Activated naive CD4-positive, alpha-beta T cell treated with anti-CD3 and anti-CD28 coated beads for 36 hours (primary cell): ENCODE measurements at regions not wholly inside any gene's neighbourhood (a gene's known extent, or its start where the extent isn't known, plus 50 kb on each side); places are given as distances from the start of the nearest gene placed in this dataset.

Source experiments
- CTCF ChIA-PET: fragments of 350-600 bp; sonication (Branson Sonifier 250); formaldehyde crosslinking; loops from one replicate; lab custom pipeline; 2021; ENCODE audit warnings: antibody characterized with exemption; lab: Charles Lee
- DNase-seq: peaks from one replicate; pipeline ENCODE4 v3.0.0-alpha.2; 2020
- H3K27ac Mint-ChIP-seq: one replicate; pipeline ENCODE4 v1.8.0; 2021; ENCODE audit warnings: mild to moderate bottlenecking, mixed read lengths
- H3K27me3 Mint-ChIP-seq: one replicate; pipeline ENCODE4 v1.8.0; 2021; ENCODE audit warnings: low read depth, mixed read lengths
- H3K36me3 Mint-ChIP-seq: one replicate; pipeline ENCODE4 v1.8.0; 2021; ENCODE audit warnings: low read depth, mixed read lengths
- H3K4me1 Mint-ChIP-seq: one replicate; pipeline ENCODE4 v1.8.0; 2021; ENCODE audit warnings: low read depth, mixed read lengths
- H3K4me3 Mint-ChIP-seq: one replicate; pipeline ENCODE4 v1.8.0; 2021; ENCODE audit warnings: mild to moderate bottlenecking, moderate library complexity, mixed read lengths
- H3K9me3 Mint-ChIP-seq: one replicate; pipeline ENCODE4 v1.8.0; 2021; ENCODE audit warnings: mixed read lengths
- intact Hi-C: fragments of 100-400 bp; cut with micrococcal nuclease; formaldehyde crosslinking; loops from one replicate; pipeline ENCODE4 v1.15.1; 2023

DNA sequence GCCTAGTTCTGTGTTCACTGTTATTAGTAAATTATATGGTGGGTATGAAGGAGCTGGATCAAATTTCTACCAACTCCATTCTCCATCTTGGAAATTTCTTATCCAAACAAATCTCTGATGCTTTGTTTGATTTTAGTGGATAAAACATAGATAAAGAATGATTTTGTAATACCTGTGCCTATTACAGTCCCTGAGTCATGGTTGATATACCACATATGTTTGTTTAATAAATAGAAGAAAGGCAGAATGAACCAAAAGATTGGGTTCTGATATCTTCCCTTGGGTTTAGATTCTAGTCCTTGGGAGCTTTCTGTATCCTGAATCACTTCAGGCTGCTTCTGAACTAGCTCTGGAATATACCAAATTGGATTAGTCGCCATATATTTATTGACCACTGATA lies 203.6 kb downstream of the PDCD6IP start:
- no peaks in the 10 kb centered on the region for H3K9me3 Mint-ChIP-seq
- CTCF ChIA-PET = no interaction called here

DNA sequence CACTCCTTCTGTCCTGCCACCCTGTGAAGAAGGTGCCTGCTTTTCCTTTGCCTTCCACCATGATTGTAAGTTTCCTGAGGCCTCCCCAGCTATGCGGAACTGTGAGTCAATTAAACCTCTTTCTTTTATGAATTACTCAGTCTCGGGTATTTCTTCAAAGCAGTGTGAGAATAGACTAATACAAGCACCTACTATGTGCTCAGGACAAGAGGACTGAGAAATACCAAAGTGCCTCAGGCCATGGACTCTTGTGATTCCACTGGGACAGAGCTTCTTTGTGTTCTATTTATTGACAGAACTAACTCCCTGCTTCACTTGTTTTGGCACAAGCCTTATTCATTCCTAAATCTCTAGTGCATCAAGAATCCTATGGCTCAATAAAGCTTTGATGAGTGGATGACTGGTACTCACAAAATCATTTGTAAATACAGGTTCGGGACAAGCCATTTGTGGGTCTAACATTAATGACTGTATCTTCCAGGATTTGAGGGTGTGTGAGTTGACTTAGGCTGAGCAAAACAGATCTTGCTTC lies 204.2 kb downstream of the PDCD6IP start:
- CTCF ChIA-PET = interaction anchor here (0.6 kb wide), 1 partner anchor 1189 kb away, joined by 4 read pairs; no protein-coding TSS in a partner anchor
- no peaks in the 10 kb centered on the region for H3K27me3 Mint-ChIP-seq
- H3K27ac Mint-ChIP-seq = no peak overlapping the region

More for the DNA sequence above, 203.6 kb downstream of the PDCD6IP start:
- Mint-ChIP-seq H3K27ac (no peak overlapping the region), H3K36me3 (no peaks in the 10 kb centered on the region), H3K27me3 (no peaks in the 10 kb centered on the region), H3K4me3 (no peak overlapping the region), H3K4me1 (peaks cover 4% of the 10 kb centered on the region)
- DNase-seq = no peak
- intact Hi-C loops = no loop called here

DNA sequence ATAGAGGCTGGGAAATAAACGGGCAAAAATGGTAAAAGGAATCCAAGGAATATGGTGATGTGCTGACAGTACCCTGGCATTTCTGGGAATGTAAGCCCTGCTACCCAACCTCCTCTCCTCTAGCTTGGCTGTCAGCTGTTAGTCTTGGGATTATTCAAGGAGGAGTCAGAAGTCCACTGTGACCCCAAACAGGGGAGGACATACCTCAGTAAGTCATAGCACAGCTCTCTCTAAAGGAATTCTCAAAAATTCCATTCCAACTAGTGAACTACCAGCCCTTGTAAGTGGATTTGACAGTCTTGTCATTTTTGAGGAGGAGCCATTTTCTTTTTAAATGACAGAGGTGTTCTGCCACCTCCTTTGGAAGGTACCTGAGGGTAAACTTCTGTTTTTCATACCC lies 207.5 kb downstream of the PDCD6IP start:
- H3K27me3 Mint-ChIP-seq = no peaks in the 10 kb centered on the region
- CTCF ChIA-PET = interaction anchor here (1.0 to 2.0 kb wide), 2 partner anchors 10 to 13 kb away, joined by 3 to 7 read pairs; no protein-coding TSS in a partner anchor
- no peak overlapping the region for H3K4me3 Mint-ChIP-seq
- H3K27ac Mint-ChIP-seq = no peak overlapping the region
- H3K4me1 Mint-ChIP-seq = peaks cover 4% of the 10 kb centered on the region
- H3K36me3 Mint-ChIP-seq = no peaks in the 10 kb centered on the region
- intact Hi-C loops = no loop called here
- no peaks in the 10 kb centered on the region for H3K9me3 Mint-ChIP-seq
- no peak for DNase-seq

More for the DNA sequence above, 204.2 kb downstream of the PDCD6IP start:
- Mint-ChIP-seq H3K9me3 (no peaks in the 10 kb centered on the region), H3K4me1 (peaks cover 4% of the 10 kb centered on the region), H3K36me3 (no peaks in the 10 kb centered on the region), H3K4me3 (no peak overlapping the region)
- intact Hi-C loops = no loop called here
- DNase-seq = no peak

DNA sequence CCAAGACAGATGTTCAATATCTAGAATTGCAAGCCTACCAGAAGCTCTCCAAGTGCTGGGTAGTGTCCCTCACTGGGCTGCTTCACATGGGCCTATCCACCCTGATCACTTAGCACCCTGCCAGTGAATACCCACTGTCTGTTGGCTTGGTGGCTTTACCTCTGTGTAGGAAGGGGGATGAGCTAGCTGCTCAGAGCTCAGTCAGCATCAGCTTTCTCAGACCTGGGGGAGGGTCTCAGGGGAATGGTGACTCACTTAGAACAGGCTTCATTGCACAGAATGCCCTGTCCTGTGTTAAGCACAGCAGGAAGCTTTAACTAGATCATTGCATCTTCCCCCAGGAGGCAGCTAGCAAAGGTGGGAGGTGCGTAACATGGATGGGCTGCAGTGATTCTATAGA lies 209.8 kb downstream of the PDCD6IP start:
- Mint-ChIP-seq H3K36me3 (no peaks in the 10 kb centered on the region), H3K4me1 (peaks cover 4% of the 10 kb centered on the region), H3K27me3 (no peaks in the 10 kb centered on the region), H3K9me3 (no peaks in the 10 kb centered on the region), H3K4me3 (no peak overlapping the region), H3K27ac (no peak overlapping the region)
- CTCF ChIA-PET = interaction anchor here (2.0 kb wide), 1 partner anchor 8 kb away, joined by 7 read pairs; no protein-coding TSS in a partner anchor
- no peak for DNase-seq
- intact Hi-C loops = no loop called here

DNA sequence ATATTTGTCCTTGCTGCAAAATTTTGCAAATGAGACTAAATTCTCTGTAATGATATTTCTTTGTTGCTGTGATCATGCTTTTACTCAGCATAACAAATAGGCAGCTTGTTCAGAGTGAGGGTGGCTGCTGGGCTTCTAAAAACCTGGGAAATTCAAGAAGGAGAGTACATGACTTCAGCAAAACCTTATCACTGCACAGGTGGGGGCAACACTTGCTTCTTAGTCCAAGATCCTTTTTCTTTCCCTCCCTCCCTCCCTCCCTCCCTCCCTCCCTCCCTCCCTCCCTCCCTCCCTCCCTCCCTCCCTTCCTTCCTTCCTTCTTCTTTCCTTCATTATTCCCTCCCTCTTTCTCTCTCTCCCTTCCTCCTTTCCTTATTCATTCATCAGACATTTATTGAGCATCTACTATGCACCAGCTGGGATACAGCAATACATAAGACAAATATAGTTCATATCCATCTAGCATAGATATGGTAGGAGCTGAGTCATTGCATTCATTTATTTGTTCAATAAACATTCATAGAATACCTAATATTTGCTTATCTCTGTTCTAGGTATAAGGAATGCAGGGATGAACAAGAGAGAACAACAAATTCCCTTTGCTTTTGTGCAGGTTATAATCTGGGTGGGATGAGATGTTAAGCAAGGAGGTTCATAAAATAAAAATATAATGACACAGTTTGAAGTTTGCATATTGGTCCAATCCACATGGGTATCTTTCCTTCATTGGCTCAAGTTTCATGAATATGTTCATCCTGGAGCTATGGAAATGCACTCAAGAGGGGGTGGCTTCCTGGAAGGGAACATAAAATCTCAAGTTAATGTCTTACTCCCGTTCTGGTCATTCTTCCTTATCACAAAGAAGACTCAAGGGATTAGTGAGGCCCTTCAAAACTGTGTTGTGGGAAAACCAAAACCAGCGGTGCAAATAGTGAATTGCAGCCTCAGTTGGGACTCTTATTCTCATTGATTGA lies 210.7 kb downstream of the PDCD6IP start:
- Mint-ChIP-seq H3K9me3 (no peaks in the 10 kb centered on the region), H3K27ac (no peak overlapping the region), H3K4me1 (no peaks in the 10 kb centered on the region), H3K27me3 (no peaks in the 10 kb centered on the region), H3K36me3 (no peaks in the 10 kb centered on the region), H3K4me3 (no peak overlapping the region)
- CTCF ChIA-PET = no interaction called here
- intact Hi-C loops = no loop called here
- DNase-seq = no peak

DNA sequence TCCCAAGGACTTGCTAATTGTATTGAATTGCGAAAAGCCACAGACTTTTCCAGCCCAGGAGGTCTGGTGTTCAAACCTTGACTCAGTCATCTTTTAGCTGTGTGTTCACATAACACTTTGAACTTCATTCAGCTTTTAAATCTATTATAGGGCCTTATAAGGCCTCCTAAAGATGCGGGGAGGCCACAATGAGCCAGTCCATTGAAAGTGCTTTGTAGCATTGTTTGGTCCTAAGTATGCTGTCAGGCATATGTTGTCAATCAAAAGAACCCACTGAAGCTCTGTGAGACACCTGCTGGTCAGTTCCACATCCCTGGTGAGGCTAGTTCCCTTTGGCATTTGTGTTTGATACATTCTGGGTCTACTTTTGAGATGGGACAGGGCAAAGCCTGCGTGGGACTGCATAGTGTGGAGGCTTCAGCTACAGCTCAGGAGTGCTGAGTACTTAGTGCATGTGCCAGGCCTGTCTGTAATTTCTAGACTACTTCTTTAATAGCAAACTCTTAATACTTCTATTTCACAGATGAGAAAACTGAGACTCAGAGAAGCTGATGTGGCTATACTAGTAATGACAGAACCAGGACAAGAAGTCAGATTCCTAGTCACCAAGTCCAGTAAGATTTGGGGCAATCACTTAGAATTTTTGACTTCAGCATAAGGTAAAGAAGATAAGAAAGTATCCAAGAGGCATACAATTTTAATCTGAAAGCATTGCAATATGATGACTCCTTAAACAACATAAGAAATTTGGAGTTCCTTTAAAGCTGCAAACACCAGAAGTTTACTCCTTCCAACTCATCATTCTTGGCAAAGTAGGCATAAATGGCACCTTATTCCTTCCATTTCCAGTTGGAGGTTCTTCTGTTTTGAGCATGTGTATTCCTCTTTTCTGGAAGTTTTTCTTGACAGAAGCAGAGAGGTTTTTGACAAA lies 213.0 kb downstream of the PDCD6IP start:
- no peaks in the 10 kb centered on the region for H3K4me1 Mint-ChIP-seq
- H3K9me3 Mint-ChIP-seq = no peaks in the 10 kb centered on the region
- intact Hi-C loops = no loop called here
- H3K4me3 Mint-ChIP-seq = no peak overlapping the region
- DNase-seq = no peak
- H3K27ac Mint-ChIP-seq = no peak overlapping the region
- CTCF ChIA-PET = interaction anchor here (0.6 to 1.3 kb wide), 2 partner anchors 128 to 1142 kb away, joined by 3 to 5 read pairs; no protein-coding TSS in a partner anchor
- no peaks in the 10 kb centered on the region for H3K36me3 Mint-ChIP-seq
- H3K27me3 Mint-ChIP-seq = no peaks in the 10 kb centered on the region

DNA sequence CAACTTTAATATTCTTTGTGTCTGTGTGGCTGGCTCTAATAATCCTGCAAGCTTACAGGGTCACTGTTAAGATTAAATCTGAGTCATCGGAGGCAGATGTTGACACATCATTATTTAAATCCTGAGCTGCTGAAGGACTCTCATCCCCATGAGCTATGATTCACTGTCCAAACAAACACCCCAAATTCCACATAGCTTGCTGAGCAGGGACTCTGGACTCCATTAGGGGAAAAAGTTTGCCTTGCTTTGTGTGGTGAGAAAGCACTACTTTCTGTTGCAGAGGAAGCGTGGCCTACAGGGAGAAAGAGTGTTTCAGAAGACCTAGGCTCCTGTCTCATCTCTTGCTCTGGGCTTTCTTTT lies 213.7 kb downstream of the PDCD6IP start:
- H3K36me3 Mint-ChIP-seq = no peaks in the 10 kb centered on the region
- no peak for DNase-seq
- H3K27me3 Mint-ChIP-seq = no peaks in the 10 kb centered on the region
- no peak overlapping the region for H3K27ac Mint-ChIP-seq
- no peaks in the 10 kb centered on the region for H3K9me3 Mint-ChIP-seq
- CTCF ChIA-PET = no interaction called here
- no peak overlapping the region for H3K4me3 Mint-ChIP-seq
- H3K4me1 Mint-ChIP-seq = peaks cover 6% of the 10 kb centered on the region
- intact Hi-C loops = no loop called here

DNA sequence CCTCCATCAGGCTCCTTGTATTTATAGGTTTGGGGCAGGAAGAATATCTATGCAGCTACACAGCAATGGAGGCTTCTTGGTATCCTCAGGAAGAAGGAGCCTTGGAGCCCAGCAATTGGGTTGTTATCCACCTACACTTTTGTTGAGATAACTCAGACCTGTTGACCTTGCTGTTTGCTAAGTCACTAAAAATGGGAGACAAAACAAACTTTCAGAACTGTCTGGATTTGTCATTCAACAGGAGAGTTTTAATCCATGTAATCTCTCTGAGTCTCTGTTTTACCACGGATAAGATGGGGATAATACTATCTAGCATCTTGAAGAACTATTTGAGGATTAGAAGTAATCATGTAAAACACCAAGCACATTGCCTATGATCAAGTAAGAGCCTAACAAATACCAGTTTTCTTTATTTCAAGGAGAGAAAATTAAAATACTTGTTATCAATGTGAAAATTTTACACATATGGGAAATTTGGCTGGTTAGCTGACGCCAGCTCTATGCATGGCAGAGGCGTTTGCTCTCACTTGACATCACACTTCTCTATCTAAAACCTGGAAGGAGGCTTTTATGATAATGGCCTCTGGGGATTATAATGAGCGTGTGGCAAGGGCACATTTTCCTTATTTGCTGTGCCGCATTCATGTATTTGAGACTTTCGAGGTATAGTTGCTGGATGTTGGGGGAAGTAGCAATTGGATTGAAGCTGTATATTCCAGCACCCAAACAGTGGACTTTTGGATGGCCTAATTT lies 215.6 kb downstream of the PDCD6IP start:
- CTCF ChIA-PET = interaction anchor here (0.8 kb wide), 1 partner anchor 99 kb away, joined by 3 read pairs; no protein-coding TSS in a partner anchor
- H3K4me1 Mint-ChIP-seq = peaks cover 20% of the 10 kb centered on the region
- H3K36me3 Mint-ChIP-seq = no peaks in the 10 kb centered on the region
- no peaks in the 10 kb centered on the region for H3K9me3 Mint-ChIP-seq
- H3K4me3 Mint-ChIP-seq = no peak overlapping the region
- DNase-seq = no peak
- no peaks in the 10 kb centered on the region for H3K27me3 Mint-ChIP-seq
- intact Hi-C loops = no loop called here
- no peak overlapping the region for H3K27ac Mint-ChIP-seq

DNA sequence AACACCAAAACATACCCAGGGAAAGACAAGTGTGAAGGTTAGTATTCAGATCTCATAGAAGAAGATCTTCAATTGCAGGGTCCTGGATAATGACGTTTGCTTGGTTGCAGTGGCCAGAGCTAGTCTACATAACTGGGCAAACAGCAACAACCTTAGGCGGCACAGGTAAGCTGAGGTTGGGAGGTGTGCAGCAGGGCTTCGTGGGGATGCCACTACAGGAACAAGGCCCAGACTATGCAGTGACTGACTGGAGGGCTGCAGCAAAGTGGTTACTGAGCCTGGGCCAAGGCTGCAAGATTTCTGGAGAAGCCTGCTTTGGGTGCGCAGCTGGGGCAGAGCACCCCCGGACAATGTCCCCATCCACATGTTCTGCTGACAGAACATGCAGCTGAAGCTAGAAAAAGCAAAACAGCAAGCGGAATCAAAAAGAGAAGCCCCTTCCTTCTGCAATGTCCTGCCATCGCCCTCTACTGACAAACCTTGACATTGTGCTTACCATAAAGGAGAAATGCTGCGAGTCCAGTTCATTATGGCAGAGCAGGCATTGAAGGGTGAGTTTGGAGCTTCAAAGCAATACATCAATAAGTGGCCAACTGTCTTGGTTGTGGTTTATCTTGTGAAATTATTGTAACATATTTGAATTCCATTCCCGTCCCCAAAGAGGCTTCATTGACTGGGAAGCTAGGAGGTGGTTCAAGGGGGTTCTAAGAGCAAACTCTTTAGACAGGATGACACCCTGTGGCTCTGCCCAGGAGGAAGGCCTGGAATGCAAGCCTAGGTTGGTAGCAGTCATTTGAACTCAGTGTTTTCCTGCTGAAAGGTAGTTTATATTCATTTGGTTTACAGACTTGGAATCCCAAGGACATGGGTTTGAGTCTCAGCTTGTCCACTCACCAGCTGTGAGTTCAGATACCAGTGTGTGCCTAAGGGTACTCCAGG lies 217.0 kb downstream of the PDCD6IP start:
- Mint-ChIP-seq H3K4me1 (peaks cover 28% of the 10 kb centered on the region), H3K27ac (no peak overlapping the region), H3K27me3 (peaks cover 3% of the 10 kb centered on the region), H3K4me3 (no peak overlapping the region), H3K9me3 (peaks cover 3% of the 10 kb centered on the region), H3K36me3 (no peaks in the 10 kb centered on the region)
- CTCF ChIA-PET = interaction anchor here (0.8 to 3.4 kb wide), 4 partner anchors 8 to 132 kb away, joined by 3 to 18 read pairs (median 5); no protein-coding TSS in a partner anchor
- intact Hi-C loops = loop anchor here (1.0 kb wide), 1 partner anchor 132 kb away; no protein-coding TSS in a partner anchor
- DNase-seq = no peak

DNA sequence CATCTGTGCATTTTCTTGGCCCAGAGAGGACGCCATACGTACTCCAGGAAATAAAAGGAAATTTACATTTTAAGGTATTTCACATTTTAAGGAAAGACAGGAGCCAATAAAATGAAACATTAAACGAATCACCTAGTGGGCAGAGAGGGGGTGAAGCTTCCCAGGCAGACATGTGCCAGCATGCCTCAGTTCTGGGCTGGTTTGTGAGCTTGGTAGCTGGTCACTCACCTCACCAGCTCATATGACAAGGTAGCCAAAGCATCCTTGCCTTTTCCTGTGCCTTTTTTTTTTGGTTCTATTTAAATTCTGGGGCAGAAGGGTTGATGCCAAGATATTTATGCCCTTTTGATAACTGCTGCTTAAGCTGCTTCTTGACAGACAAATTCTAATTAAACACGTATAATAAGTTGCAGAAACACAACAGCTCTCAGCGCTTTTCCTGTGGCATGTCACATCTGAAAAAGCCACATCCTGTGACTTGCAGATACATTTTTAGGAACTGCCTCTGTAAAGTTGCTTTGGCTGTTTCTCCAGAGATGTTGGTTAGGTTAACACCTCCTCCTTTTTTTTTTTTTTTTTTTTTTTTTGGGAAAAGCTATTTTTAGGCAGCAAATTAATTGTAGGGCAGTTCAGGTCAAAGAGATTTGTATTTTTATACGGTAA lies 218.6 kb downstream of the PDCD6IP start:
- Mint-ChIP-seq H3K4me1 (peaks cover 30% of the 10 kb centered on the region), H3K36me3 (no peaks in the 10 kb centered on the region), H3K4me3 (no peak overlapping the region), H3K27me3 (peaks cover 3% of the 10 kb centered on the region), H3K9me3 (peaks cover 3% of the 10 kb centered on the region), H3K27ac (peak overlapping the region; percentile 44)
- peak; percentile 45 for DNase-seq
- intact Hi-C loops = no loop called here
- CTCF ChIA-PET = interaction anchor here (0.6 to 3.4 kb wide), 4 partner anchors 10 to 230 kb away, joined by 3 to 18 read pairs (median 5); no protein-coding TSS in a partner anchor
